ELF-1 (cell line): ENCODE measurements at regions not wholly inside any gene's neighbourhood (a gene's known extent, or its start where the extent isn't known, plus 50 kb on each side); places are given as distances from the start of the nearest gene placed in this dataset.
A peak's percentile ranks its signal among the peaks of the same experiment; 100 is the strongest.

ENCODE experiments used
- DNase-seq: peaks from one replicate; pipeline ENCODE4 v3.0.0-alpha.2; 2016; ENCODE audit warnings: low read depth, low spot score

DNA sequence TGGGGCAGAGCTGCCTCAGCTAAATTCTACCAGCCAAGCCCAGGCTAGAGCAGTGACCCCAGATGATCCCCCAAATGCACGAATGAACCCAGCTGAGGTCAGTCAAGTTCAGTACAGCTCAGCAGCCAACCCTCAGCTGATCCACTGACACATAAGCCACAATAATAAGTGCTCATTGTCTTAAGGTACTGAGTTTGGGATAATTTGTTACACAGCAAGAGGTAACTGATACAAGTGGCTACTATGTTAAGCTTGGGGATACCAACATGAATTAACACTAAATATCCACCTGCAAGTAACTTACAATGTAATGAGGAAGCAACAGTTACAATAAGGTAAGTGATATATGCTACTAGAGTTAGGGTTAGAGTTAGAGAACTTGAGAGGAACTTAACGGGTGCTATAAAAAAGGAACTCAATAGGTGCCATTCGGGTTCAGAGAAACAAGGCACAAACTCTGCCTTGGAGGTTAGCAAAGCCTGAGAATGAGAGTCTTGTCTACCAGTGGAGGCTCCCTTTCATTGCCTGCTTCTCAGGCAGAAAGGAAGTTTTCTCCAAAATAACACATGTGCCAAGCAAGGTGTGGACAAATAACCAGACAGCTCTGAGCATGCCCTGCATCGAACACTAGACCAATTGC is 189.4 kb downstream of the ARL4C start:
- DNase-seq = no peak

DNA sequence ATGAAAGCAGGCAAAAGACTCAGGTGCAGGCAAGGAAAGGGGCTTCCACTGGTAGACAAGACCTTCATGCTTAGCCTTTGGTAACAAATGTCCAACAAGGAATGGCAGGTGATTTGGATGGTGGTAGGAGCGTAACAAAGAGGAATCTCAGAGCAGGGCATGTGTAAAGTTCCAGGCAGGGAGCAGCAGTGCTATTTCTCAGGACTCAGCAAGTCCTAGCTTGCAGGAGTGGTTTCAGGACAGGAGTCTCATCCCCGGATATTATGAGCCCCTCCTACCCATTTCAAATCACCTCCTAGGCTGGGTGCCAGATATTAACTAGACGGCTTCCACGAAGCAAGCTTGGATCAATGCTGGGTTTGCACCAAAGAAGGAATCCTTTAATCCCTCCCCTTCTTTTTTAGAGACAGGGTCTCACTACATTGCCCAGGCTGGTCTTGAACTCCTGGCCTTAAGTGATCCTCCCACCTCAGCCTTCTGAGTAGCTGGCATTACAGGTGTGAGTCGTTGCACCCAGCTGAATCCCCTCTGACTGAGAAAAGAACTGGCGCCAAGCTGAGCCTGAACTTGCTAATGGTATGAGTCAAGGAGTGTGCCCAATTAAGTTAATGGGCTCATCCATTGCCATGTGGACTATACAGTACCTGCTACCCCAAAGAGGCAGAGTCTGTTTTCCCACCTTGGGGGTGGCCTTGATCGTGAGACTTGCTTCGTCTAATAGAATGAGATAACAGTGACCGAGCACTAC is 190.3 kb downstream of the ARL4C start:
- DNase-seq = no peak

DNA sequence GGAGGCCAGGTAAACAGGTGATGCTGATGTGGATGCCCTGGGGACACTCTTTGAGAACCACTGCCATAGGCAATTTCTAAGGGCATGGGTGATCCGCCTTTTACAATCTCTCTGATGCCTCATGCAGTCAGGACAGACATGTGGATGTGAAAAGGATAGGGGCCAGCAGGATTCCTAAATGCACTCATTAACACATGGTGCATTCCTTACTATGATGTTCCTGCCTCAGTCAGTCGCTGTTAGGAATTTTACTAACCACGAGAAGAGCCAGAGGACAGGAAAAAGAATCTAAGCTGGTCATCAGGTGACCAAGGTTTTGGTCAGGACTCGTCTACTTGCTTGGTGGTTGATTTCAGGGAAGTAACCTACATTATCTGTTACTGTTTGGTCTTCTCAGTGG is 191.0 kb downstream of the ARL4C start:
- DNase-seq = peak; percentile 48

DNA sequence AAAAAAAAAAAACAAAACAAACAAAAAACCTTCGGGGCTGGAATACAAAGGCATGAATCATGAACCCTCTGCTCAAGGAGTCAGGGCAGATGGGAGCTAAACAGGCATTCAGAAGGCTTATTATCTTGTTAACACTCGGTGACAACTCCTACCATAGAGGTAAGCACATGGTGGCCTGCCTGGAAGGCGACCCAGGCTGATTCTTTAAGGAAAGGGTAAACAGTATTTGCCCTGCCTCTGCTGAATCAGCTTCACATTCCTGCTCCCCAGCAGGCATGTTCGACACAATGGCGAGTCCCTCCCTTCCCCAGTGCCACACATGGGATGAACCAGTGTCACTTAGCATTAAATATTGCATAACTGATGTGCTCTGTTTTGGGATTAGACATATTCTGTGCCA is 191.9 kb downstream of the ARL4C start:
- DNase-seq = peak; percentile 88

DNA sequence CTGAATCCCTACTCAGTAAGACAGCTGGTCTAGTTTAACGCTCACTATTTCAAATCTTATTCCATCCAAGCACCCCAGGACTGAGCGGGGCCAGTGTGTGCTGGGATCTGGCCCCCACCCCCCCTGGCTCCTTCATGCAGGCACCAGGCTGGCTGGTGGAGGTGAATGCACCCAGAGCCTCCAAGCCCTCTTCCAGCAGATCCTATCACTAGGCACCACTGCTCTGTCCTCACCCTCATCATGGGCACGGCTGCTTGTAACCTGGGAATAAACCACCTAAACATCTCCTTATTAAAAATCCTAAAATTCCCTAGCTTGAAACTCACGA is 194.3 kb downstream of the ARL4C start:
- no peak for DNase-seq

DNA sequence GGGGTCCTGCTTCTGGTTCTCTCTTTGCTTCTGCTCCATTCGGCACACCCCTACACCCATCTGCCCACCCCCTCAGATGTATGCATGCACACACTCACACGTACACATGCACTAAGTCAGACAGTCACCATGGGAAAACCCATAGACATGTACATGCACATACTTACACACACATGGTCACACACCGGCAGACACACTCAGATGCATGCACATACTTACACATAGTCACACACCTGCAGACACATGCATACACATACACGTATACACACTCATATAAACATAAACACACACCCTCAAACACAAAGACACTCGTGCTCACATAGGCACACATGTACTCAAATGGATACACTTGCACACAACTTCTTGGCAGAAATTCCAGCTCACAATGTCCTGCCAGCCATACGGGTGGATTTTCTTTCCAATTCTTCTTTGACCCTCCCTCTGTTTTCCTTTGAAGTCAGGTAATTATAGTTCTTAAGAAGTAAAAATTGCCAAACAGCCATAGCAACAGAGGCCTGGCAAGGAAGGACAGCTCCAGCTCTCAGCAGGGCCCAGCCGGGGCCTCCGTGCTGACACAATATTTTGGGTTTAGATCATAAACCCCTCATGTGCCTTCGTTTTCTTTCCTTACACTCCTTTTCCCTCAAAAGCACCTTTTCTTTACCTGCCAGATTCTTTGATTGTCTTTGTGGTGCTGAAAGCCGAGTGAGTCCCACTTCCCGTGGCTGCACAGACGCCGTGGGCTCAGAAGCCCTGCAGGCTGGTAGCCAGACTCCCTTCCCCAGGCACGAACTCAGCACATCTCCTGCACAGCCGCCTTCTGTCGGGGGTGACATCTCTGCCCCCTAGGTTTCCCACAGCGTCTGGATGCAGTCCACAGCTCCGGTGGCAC is 195.7 kb downstream of the ARL4C start:
- no peak for DNase-seq

DNA sequence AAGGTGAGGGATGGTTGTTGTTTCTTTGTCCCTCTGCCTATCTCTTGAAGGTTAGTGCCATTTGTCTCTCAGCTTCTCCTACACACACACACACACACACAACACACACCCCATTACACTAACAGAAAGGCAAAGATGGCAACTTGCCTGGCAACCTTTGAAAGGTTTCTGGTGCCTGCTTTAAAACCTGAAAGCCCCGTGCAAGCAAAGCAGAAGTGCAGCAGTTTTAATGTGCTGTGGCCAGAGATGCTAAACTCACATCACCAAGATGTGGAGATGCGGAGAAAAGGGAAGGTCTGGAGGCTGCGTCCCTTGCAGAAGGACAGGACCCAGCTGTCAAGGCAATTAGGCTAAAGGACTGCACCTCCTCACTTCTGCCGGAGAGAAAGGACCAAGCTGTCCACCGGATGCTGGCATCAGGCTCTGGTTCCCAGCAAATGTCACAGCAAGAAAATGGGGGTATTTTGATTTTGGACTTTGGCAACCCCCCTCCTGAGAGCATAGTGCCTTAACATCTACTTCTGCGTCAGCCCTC is 196.4 kb downstream of the ARL4C start:
- no peak for DNase-seq

DNA sequence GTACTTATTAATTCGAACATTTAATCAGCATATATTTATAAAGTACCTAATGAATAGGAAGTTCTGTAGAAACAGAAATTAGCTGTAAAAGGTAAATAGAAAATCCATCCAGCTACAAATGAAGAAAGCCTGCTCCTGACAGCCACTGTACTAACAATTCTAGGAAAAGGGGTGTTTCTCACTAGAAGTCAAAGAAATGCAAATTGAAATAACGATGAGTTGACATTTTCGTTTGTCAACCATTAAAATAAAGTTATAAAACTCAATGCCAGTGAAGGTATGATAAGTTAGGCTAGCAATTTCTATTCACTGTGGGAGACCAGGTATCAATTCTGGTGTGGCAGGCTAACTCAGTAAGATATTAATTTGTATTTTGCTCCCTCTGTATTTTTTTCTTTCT is 198.0 kb downstream of the ARL4C start:
- no peak for DNase-seq

DNA sequence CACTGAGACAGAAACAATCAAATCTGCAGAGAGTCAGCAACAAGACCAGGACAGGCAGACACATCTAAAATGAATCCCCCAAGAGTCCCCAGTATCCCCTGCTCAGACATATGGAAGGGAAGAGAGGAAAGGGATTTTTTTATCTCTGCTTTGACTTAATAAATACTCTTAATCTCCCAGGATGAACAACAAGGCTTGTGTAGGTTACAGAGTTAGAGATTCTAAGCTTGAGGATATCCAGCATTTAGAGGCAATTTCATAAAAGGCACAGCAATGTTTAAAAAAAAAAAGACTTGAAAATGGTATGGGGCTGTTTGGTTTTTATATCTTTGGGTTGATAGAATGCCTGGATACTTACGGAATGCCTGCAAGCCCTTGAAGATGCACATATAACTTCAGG is 199.9 kb downstream of the ARL4C start:
- no peak for DNase-seq

DNA sequence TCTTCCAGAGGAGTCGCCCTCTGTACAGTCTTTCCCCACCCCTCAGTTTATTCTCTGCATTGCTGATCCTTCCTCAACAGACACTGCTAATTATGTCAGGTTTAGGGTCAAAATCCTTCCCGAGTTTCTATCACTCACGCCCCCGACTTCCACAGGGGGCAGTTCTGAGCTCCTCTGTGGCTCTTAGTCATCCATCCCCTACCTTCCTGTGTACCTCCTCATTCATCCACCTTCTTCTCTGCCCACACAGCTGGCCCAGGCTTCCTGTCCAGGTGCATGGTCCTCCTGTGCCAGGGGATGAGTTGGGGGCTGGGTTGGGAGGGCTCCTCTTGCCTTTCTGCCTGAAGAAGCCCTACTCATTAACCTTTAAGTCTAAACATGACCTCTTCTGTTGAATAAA is 202.9 kb downstream of the ARL4C start:
- no peak for DNase-seq

DNA sequence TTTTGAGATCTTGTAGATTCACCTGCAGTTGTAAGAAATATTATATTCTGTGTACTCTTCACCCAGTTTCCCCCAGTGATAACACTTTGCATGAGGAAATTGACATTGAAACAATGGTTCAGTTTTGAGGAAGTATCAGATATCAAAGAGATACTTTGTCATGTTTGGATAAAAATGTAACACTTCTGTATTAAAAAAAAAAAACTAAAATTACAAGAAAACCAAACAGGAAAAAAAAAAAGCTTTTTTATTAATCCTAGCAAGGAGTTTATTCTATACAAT is 204.0 kb downstream of the ARL4C start:
- no peak for DNase-seq

DNA sequence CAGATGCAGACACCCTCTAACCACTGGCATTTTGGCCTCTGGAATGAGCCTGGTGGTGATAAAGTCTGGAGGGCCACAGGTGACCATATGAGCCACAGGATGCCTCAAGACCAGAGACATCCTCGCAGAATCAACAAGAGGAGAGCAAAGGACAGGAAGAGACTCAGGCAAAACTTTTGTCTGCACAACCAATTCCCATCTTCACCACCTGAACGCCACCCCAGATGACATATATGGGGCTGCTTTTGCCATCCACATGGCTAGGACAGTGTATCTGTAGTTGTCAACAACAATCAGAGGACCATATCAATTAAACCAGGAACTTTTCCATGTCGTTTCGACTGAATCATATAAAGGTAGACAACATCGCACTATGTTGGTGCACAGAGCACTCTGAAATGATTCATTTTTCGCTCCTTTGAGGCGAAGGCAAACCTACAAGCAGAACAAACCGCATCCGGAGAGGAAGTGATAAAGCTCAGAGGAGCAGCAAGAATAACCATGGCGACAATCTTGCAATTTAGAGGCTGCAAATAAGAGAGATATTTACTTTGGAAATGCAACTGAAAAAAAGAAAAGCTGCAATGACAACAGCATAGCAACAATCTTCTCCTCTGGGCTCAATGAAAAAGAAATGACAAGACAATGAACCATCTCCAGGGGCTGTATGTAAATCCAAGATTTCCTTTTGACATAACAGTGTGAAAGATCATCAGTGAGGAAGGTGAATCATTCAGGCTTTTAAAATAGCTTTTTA is 204.5 kb downstream of the ARL4C start:
- no peak for DNase-seq

DNA sequence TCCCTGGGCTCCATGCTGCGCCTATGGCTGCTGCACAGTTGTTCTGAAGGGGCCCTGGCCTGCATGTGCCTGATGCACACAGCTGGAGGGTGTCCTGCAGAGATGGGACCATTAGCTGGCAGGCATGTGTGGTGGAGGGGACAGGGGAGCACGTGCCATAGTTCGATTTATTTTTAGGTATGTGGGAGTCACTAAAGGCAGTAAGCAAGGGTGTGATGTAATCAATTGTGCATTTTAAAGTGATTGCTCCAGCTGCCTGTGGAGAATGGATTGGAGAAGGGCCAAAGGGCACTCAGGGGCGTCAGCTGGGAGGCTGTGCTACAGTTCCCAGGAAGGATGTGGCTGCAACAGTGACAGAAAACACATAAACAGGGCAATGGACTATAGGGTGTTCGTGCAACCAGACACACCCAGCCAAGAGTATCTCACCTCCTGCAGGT is 205.1 kb downstream of the ARL4C start:
- no peak for DNase-seq

DNA sequence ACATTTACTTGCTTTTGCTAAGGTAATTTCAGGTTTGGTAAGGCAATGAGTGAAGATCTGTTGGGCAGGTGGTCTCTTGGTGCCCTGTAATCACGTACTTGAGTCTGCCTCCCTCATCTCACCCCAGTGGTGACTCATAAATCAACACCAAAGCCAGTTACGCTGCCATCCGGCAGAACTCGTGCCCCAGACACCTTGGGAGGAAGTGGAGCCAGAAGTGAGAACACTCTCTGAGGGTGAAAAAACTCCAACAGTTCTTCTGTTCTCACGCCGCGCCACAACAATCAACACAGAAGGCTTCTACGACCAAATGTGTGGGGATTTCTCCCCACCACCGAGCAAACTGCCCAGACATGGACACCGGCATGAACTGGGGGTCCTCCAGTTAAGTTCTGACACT is 206.2 kb downstream of the ARL4C start:
- DNase-seq = no peak

DNA sequence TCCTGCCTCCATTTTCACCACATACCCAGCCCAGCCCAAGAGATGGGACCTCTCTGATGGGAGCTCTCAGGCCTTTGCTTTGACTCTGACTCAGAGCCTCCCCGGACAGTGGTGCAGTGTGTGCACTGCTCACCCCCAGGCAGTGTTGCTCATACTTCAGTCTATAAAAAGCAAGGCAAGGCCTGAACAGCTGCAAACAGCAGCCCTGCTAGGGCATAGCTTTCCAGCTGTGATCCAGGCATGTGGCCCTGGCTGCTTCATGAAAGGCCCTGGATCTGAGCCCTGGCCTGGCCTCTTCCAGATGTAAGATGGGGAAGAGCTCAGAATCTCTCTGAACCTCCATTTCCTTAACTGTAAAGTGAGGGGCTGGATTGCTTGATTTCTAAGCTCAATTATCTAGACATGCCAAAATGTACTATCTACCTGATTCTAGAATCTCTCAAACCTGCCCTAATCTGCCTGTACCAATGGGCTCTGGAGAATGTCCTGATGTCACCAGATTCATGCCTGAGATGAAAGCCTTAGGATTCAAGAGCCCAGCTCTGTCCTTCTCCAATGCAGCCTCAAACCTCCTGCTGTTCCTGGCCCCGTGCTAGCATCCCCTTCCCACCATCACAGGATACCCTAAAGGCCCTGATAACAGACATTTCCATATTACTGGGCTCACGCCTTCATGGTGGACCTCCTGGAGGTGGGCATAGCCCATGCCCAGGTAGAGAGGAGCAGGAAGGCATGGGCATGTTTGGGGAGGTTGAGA is 206.9 kb downstream of the ARL4C start:
- peak; percentile 44 for DNase-seq

DNA sequence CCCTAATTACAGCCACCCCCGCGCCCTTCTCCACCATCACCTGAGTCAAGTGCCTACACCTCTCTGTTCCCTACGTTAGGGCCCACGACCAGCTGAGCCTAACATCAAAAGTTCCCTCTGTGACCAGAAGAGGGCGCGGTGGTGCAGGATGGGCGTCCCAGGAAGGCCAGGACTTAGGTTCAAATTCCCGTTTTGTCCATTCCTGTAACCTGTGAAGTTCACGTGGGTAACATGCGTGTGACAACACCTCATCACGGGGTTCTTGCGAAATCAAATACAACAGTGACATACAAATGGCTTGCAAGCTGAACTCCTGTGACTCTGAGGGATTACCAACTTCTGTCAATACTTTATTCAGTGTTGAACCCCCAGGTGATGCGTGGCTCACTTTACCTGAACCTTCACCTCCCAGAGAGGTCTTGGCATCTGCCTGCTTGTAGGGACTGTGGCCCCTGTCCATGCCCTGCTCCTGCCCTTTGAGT is 207.9 kb downstream of the ARL4C start:
- peak; percentile 88 for DNase-seq

DNA sequence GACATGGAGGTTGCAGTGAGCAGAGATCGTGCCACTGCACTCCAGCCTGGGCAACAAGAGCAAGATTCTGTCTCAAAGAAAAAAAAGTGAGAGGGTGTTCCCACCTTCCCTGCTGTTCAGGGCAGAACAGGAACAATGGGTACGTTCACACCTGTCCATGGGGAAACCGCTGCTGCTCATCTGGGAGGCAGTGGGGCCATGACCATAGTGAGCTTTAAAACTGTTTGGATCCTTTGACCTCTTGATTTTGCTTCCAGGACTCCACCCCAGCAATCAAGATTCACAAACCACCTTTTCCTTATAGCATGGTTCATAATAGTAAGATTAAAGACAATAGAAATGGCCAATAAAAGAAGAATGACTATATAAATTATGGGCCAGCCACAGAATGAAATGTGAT is 209.2 kb downstream of the ARL4C start:
- DNase-seq = no peak

DNA sequence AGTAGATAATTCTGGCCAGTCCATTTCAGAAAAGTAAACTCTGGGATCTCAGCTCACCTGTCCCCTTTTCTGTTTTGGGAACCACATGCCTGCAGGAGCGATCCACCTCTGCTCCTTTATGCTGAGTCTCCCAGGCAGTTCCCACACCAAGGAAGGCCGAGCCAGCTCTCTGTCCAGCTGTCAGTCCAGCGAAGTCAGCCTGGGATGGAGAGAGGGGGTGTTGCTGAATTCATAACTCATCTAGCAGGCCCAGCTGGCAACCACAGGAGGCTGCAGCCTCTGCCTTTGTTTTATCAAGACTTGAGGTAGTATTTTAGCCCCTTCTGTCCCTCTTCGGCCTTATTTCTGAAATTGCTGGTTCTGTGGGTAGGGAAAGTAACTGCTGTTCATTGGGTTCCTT is 209.9 kb downstream of the ARL4C start:
- DNase-seq = no peak

DNA sequence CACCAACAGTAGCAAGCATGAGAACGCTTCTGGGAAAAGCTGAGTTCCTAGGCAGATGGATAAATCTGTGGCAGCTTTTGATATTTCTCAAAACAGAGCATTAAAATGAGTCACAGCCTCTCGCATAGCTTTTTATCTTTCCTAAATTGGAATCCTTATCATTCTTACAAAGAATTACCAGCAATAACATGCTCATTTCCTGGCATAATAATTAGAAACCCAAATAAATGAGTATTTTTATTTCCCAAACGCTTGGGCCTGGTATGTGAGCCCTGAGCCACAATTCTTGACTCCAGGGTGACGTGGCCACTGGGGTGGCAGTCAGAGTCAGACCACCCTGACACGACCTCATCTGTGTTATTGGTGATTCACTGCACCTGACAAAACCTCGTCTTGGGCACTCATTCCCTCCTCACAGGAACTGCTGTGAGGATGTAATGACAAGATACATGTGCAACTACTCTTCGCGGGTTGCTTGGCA is 210.7 kb downstream of the ARL4C start:
- DNase-seq = no peak

DNA sequence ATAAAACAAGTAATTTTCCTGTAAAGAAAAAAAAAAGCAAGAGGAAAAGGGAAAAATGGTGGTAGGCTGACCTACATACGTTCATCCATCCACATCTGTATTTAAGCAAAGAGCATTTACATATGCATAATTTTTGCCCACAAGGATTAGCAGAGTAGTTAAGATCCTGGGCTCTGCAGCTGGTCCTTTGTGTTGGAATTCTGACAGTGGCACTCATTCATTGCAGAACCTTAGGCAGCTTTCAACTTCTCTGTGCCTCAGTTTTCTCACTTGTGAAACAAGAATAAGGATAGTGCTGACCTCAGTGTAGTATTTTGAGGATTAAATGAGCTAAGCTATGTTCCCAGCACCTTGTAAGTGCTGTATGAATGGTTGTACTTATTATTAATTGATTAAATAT is 211.3 kb downstream of the ARL4C start:
- DNase-seq = no peak

DNA sequence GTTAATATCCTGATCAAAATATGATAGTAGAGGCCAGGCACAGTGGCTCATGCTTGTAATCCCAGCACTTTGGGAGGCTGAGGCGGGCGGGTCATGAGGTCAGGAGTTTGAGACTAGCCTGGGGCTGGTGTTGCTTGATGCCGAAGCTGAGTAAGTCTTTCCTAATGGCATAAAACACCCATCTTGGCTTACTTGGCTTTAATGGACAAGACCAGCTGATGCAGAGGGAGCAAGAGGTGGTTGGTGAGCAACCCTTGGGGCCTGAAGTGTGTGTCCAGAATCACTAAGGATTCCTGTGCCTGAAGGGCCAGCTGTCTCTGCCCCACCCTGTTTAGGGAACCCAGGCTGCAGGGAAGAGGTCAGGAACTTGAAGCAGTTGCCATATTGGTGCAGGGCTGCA is 217.2 kb downstream of the ARL4C start:
- no peak for DNase-seq
